H9 (cell line): ENCODE measurements at regions not wholly inside any gene's neighbourhood (a gene's known extent, or its start where the extent isn't known, plus 50 kb on each side); places are given as distances from the start of the nearest gene placed in this dataset.

Experiments used
- DNase-seq: peaks from one replicate; pipeline ENCODE4 v3.0.0-alpha.2; 2017
- H2AFZ ChIP-seq: one replicate; pipeline ENCODE4 v1.6.1; 2013; ENCODE audit warnings: mild to moderate bottlenecking, low read length, control low read depth, moderate library complexity
- H2AK5ac ChIP-seq: 2 replicates; pipeline ENCODE4 v1.6.1; 2013; ENCODE audit warnings: low read length, control low read depth, mixed read lengths; ENCODE audit not compliant: insufficient read length
- H2BK120ac ChIP-seq: one replicate; pipeline ENCODE4 v1.6.1; 2013; ENCODE audit warnings: low read depth, mild to moderate bottlenecking, low read length, control low read depth, inconsistent platforms; ENCODE audit not compliant: poor library complexity, severe bottlenecking
- H2BK12ac ChIP-seq: 2 replicates; pipeline ENCODE4 v1.6.1; 2013; ENCODE audit warnings: low read length, control low read depth, mixed read lengths, low read depth; ENCODE audit not compliant: insufficient read length
- H2BK15ac ChIP-seq: 2 replicates; pipeline ENCODE4 v1.6.1; 2013; ENCODE audit warnings: low read depth, low read length, control low read depth
- H2BK20ac ChIP-seq: one replicate; pipeline ENCODE4 v1.6.1; 2013; ENCODE audit warnings: low read depth, mild to moderate bottlenecking, low read length, control low read depth, inconsistent platforms; ENCODE audit not compliant: poor library complexity, severe bottlenecking
- H2BK5ac ChIP-seq: 2 replicates; pipeline ENCODE4 v1.6.1; 2013; ENCODE audit warnings: low read length, control low read depth, mixed read lengths; ENCODE audit not compliant: insufficient read length
- H3K14ac ChIP-seq: 2 replicates; pipeline ENCODE4 v1.6.1; 2013; ENCODE audit warnings: low read length, control low read depth; ENCODE audit not compliant: insufficient read depth
- H3K18ac ChIP-seq: 2 replicates; pipeline ENCODE4 v1.6.1; 2013; ENCODE audit warnings: low read depth, mild to moderate bottlenecking, mixed read lengths, low read length, control low read depth; ENCODE audit not compliant: insufficient read length
- H3K23ac ChIP-seq: 2 replicates; pipeline ENCODE4 v1.6.1; 2013; ENCODE audit warnings: low read length, control low read depth, mixed read lengths, low read depth; ENCODE audit not compliant: insufficient read length
- H3K23me2 ChIP-seq: 2 replicates; pipeline ENCODE4 v1.6.1; 2013; ENCODE audit warnings: low read depth, mild to moderate bottlenecking, mixed read lengths, low read length, control low read depth; ENCODE audit not compliant: insufficient read length, poor library complexity, severe bottlenecking
- H3K27ac ChIP-seq: 2 replicates; pipeline ENCODE4 v1.5.1; 2013; ENCODE audit warnings: low read length, control low read depth, mixed read lengths, low read depth; ENCODE audit not compliant: insufficient read length
- H3K27me3 ChIP-seq: 2 replicates; pipeline ENCODE4 v1.6.1; 2013; ENCODE audit warnings: low read length, control low read depth, inconsistent platforms; ENCODE audit not compliant: insufficient read depth
- H3K4ac ChIP-seq: 2 replicates; pipeline ENCODE4 v1.6.1; 2013; ENCODE audit warnings: low read depth, mild to moderate bottlenecking, control low read depth, inconsistent platforms, low read length, moderate library complexity
- H3K4me1 ChIP-seq: 2 replicates; pipeline ENCODE4 v1.6.1; 2013; ENCODE audit warnings: low read length, control low read depth, inconsistent platforms; ENCODE audit not compliant: insufficient read depth
- H3K4me2 ChIP-seq: 2 replicates; pipeline ENCODE4 v1.6.1; 2013; ENCODE audit warnings: low read length, control low read depth, mixed read lengths; ENCODE audit not compliant: insufficient read length, insufficient read depth
- H3K56ac ChIP-seq: 2 replicates; pipeline ENCODE4 v1.6.1; 2013; ENCODE audit warnings: low read depth, mild to moderate bottlenecking, mixed read lengths, low read length, control low read depth; ENCODE audit not compliant: insufficient read length
- H3K79me1 ChIP-seq: 2 replicates; pipeline ENCODE4 v1.6.1; 2013; ENCODE audit warnings: low read depth, mild to moderate bottlenecking, moderate library complexity, low read length, control low read depth, inconsistent platforms; ENCODE audit not compliant: insufficient read depth, poor library complexity, severe bottlenecking
- H3K79me2 ChIP-seq: 2 replicates; pipeline ENCODE4 v1.6.1; 2013; ENCODE audit warnings: low read length, control low read depth, inconsistent platforms; ENCODE audit not compliant: insufficient read depth
- H3K9ac ChIP-seq: 2 replicates; pipeline ENCODE4 v1.6.1; 2013; ENCODE audit warnings: low read length, control low read depth, mixed read lengths; ENCODE audit not compliant: insufficient read length; ENCODE audit errors: extremely low read depth
- H3K9me3 ChIP-seq: one replicate; pipeline ENCODE4 v1.6.1; 2013; ENCODE audit warnings: low read depth, low read length, inconsistent platforms; ENCODE audit not compliant: control insufficient read depth
- H3T11ph ChIP-seq: one replicate; pipeline ENCODE4 v1.6.1; 2013; ENCODE audit warnings: mild to moderate bottlenecking, low read length, control low read depth, inconsistent platforms
- H4K20me1 ChIP-seq: one replicate; pipeline ENCODE4 v1.6.1; 2013; ENCODE audit not compliant: control insufficient read depth, insufficient read length, insufficient read depth
- H4K5ac ChIP-seq: 2 replicates; pipeline ENCODE4 v1.6.1; 2013; ENCODE audit warnings: low read depth, mild to moderate bottlenecking, mixed read lengths, low read length, control low read depth; ENCODE audit not compliant: insufficient read length
- H4K8ac ChIP-seq: replicated peaks from 2 replicates; pipeline ENCODE4 v1.6.1; 2013; ENCODE audit warnings: low read length, control low read depth, mixed read lengths, low read depth; ENCODE audit not compliant: insufficient read length
- H4K91ac ChIP-seq: 2 replicates; pipeline ENCODE4 v1.6.1; 2013; ENCODE audit warnings: low read depth, mild to moderate bottlenecking, moderate library complexity, mixed read lengths, low read length, control low read depth; ENCODE audit not compliant: insufficient read length
- H3K27ac Mint-ChIP-seq, 3 experiments: 2 replicates in 2 of 3; 3 replicates in 1 of 3; pipeline ENCODE4 v1.8.0; 2020 to 2021; ENCODE audit warnings: mixed read lengths in 3 of 3, mild to moderate bottlenecking in 1 of 3, moderate library complexity in 1 of 3
- H3K27me3 Mint-ChIP-seq: 2 replicates; pipeline ENCODE4 v1.8.0; 2021; ENCODE audit warnings: low read depth, mild to moderate bottlenecking, moderate library complexity, mixed read lengths
- H3K36me3 Mint-ChIP-seq, 3 experiments: 2 replicates in 2 of 3; 3 replicates in 1 of 3; pipeline ENCODE4 v1.8.0; 2020 to 2021; ENCODE audit warnings: low read depth in 3 of 3, mixed read lengths in 3 of 3; ENCODE audit not compliant: insufficient read depth in 1 of 3
- H3K4me1 Mint-ChIP-seq, 2 experiments: 2 replicates each; pipeline ENCODE4 v1.8.0; 2020; ENCODE audit warnings: mixed read lengths in 2 of 2
- H3K4me3 Mint-ChIP-seq, 2 experiments: 2 replicates in 1 of 2; 3 replicates in 1 of 2; pipeline ENCODE4 v1.8.0; 2020 to 2021; ENCODE audit warnings: mild to moderate bottlenecking in 2 of 2, mixed read lengths in 2 of 2, moderate library complexity in 1 of 2
- H3K9me3 Mint-ChIP-seq, 2 experiments: 2 replicates in 1 of 2; 3 replicates in 1 of 2; pipeline ENCODE4 v1.8.0; 2020; ENCODE audit warnings: mild to moderate bottlenecking in 2 of 2, mixed read lengths in 2 of 2, moderate library complexity in 1 of 2
- WGBS: extraction: QIAGEN DNeasy Blood & Tissue Kit; methylation state at CpG from one replicate; pipeline ENCODE4 v1.1.7; 2013; ENCODE audit warnings: missing lambda C conversion rate, low lambda C conversion rate, mixed read lengths; ENCODE audit not compliant: insufficient read length; ENCODE audit errors: extremely low coverage; 5-methylcytosine and 5-hydroxymethylcytosine counted together
- TF ChIP-seq, protein P1 (sequence below): fragments of 200-600 bp; sonication (generic); conservative IDR thresholded peaks from 3 replicates; pipeline ENCODE4 v1.8.0; 2021; ENCODE audit warnings: antibody characterized with exemption, mild to moderate bottlenecking

DNA sequence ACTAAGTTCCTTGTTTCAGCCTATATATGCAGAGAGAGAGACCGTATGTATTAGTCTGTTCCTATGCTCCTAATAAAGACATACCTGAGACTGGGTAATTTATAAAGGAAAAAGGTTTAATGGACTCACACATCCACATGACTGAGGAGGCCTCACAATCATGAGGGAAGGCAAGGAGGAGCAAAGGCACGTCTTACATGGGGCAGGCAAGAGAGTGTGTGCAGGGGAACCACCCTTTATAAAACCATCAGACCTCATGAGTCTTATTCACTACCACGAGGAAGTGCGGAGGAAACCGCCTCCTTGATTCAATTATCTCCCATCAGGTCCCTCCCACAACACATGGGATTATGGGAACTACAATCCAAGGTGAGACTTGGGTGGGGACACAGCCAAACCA, 73.8 kb downstream of the TMEM18 start:
- no peak overlapping the region for H3K9ac ChIP-seq
- no peak overlapping the region for H3K4ac ChIP-seq
- H2AK5ac ChIP-seq = no peak overlapping the region
- no CpG with 5 or more reads among the region's 5 CpGs for WGBS
- no peaks in the 10 kb centered on the region for H3K79me1 ChIP-seq
- no peaks in the 10 kb centered on the region for H3K4me1 ChIP-seq
- no peaks in the 10 kb centered on the region for H3K23me2 ChIP-seq
- H3K79me2 ChIP-seq = no peaks in the 10 kb centered on the region
- peak; percentile 9 for DNase-seq
- H2BK120ac ChIP-seq = no peak overlapping the region
- H2BK12ac ChIP-seq = no peak overlapping the region
- TF ChIP-seq, protein P1, sequence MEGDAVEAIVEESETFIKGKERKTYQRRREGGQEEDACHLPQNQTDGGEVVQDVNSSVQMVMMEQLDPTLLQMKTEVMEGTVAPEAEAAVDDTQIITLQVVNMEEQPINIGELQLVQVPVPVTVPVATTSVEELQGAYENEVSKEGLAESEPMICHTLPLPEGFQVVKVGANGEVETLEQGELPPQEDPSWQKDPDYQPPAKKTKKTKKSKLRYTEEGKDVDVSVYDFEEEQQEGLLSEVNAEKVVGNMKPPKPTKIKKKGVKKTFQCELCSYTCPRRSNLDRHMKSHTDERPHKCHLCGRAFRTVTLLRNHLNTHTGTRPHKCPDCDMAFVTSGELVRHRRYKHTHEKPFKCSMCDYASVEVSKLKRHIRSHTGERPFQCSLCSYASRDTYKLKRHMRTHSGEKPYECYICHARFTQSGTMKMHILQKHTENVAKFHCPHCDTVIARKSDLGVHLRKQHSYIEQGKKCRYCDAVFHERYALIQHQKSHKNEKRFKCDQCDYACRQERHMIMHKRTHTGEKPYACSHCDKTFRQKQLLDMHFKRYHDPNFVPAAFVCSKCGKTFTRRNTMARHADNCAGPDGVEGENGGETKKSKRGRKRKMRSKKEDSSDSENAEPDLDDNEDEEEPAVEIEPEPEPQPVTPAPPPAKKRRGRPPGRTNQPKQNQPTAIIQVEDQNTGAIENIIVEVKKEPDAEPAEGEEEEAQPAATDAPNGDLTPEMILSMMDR = no peak
- Mint-ChIP-seq H3K36me3 (peaks cover 0 to 2% (median 0%) of the 10 kb centered on the region in 3 experiments; a peak in 2 of 7 replicates), H3K9me3 (no peaks in the 10 kb centered on the region; a peak in 1 of 5 replicates), H3K4me3 (no peak overlapping the region), H3K27ac (no peak overlapping the region), H3K4me1 (peaks cover 2 to 3% of the 10 kb centered on the region in 2 experiments; a peak in 2 of 4 replicates), H3K27me3 (peaks cover 7% of the 10 kb centered on the region; the same call in 1 of the 2 replicates)
- H4K20me1 ChIP-seq = no peaks in the 10 kb centered on the region
- H4K8ac ChIP-seq = no peak overlapping the region
- H3K56ac ChIP-seq = no peak overlapping the region
- no peak overlapping the region for H4K5ac ChIP-seq
- no peak overlapping the region for H3T11ph ChIP-seq
- no peak overlapping the region for H2BK15ac ChIP-seq
- H3K14ac ChIP-seq = no peak overlapping the region
- H3K4me2 ChIP-seq = no peak overlapping the region
- H2BK20ac ChIP-seq = no peak overlapping the region
- H3K9me3 ChIP-seq = no peaks in the 10 kb centered on the region
- no peak overlapping the region for H3K18ac ChIP-seq
- no peak overlapping the region for H3K23ac ChIP-seq
- H3K27ac ChIP-seq = no peak overlapping the region
- H2AFZ ChIP-seq = no peak overlapping the region
- H4K91ac ChIP-seq = no peak overlapping the region
- no peak overlapping the region for H2BK5ac ChIP-seq
- no peaks in the 10 kb centered on the region for H3K27me3 ChIP-seq
